ENCODE measurements at regions not wholly inside any gene's neighbourhood (a gene's known extent, or its start where the extent isn't known, plus 50 kb on each side); places are given as distances from the start of the nearest gene placed in this dataset.
"Not testable (repeated sequence)": the region's sequence is repeated elsewhere in the genome, so short reads cannot be mapped to it uniquely, and the experiment has no call there.

DNA sequence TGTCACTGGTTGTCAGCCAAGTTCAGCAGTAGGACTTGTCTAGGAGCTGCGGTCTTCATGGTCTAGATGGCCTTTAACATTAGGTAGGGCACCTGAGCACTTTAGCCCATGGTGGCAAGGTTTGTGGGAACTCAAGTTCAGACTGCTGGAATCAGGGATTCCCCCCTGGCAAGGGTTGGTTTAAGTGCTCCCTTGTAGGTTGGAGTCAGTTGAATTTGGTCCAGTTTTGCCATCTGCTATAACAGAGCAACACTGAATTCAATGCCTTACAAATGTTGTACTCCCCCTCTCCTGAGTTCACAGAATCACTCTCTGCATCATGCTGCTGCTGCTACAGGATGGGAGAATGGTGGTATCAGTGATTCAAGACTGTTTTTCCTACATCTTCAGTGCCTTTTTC, 509.3 kb downstream of the VGLL3 start:
- FAIRE-seq = no peak

DNA sequence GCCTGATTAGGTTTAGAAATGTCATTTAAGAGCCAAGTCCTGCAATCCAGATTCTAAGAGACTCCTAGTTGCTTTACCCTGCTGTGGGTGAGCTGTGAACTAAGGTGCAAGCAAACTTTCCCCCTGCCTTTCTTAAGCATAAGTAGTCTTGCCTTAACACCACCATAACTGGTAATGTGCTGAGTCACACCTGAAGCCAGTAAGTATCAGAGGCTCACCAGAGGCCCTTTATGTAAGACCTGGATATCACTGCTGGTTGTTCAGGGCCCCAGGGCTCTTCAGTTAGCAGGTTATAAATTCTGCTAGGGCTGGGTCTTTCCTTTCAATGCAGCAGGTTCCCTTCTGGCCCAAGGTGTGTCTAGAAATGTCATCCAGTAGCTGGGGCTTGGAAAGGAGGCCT, 509.9 kb downstream of the VGLL3 start:
- FAIRE-seq = no peak

DNA sequence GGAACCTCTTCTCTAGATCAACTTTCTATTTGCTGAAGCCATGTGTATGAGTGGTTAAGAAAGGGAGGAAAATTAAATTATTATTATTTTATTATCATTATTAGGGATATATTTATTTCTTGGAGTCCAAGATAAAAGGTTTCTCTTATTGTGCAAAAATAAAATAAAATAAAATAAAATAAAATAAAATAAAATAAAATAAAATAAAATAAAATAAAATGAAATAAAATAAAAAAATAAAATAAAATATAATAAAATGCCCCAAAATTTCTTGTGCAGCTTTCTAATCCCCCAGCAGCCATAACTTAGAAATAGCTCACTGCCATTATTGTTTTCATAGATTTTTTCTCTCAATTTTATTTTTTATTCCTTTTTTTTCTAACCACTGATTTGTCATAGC, 526.8 kb downstream of the VGLL3 start:
- no peak for FAIRE-seq

DNA sequence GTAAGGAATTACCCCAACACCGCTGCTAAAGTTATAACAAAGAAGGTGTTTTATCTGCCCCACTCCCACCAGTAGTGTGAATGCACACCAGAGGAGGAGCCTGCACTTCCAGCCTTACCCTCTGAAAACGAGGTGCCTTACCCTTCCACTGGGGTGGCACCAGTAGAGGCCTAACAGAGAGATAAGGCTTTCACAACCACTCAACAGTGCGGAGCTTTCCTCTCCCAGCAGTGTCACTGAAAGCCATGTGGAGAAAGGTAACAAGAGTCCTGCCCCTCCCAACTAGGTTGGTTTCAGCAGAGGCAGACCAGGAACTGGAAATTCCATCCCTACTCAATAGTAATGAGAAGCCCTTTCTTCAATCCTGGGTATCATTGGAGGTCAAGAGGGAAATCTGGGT, 539.2 kb downstream of the VGLL3 start:
- no peak for FAIRE-seq

DNA sequence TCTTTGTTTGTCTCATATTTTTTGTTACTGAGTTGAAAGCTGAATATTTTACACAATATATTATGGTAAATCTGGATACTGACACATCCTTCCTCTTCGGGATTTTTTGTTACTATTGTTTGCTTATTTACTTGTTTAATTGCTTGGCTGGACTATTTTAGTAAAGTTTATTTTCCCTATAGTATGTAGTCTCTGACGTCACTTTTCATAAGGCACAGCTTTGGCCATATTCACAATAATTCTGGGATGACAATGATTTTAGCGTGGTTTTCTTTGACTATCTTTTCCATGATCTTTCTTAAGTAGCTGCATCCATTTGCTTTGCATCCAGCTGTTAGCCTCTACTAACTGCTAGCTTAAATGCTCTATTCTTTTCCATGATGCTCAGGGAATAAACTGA, 552.4 kb downstream of the VGLL3 start:
- FAIRE-seq = no peak

DNA sequence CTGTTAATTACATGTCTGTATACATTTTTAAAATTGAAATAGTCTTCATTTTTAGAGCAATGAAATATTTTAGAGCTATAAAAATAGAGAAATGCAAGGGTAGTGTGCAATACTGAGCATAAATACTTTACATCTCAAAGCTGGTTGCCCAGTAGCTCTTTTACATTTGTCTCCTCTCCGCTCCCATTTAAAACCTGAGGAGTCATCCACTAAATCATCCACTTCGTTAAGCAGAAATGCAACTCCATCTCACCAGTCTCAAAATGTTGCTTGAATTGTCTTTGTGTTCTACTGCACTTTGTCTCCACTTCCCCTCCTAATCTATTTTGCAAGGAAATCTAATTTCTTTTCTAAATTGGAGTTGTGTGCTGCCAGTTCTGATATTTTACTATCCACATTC, 563.6 kb downstream of the VGLL3 start:
- FAIRE-seq = no peak

DNA sequence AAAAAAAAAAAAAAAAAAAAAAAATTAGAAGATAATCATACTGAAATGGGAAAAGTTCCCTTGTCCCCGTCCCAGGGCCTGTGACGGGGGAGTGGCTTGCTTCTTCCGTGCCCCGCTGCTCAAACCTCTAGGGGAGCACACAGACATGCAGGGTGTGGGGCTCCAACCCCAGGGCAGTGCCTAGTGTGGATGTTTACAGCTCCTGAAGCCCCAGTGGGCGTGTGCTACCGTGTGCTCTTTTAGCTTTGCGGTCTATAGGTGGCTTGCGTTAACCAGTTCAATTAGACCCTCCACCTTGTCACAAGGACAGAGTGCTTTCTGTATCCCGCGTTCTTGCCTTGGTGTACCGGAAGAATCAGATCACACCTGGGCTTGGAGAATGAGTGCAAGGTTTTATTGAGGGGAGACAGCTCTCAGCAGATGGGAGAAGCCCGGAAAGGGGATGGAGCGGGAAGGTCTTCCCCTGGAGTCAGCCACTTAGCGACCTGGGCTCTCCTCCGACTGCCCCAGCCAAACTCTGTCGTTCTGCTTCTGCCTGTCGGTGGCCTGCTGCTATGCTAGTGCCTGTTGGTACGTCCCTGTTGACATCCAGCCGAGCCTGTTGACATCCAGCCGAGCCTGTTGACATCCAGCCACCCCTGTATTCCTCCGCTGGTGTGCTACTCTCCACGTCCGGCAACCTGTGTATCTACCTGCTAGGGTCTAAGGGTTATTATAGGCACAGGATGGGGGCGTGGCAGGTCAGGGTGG, 569.8 kb downstream of the VGLL3 start:
- FAIRE-seq = no peak

DNA sequence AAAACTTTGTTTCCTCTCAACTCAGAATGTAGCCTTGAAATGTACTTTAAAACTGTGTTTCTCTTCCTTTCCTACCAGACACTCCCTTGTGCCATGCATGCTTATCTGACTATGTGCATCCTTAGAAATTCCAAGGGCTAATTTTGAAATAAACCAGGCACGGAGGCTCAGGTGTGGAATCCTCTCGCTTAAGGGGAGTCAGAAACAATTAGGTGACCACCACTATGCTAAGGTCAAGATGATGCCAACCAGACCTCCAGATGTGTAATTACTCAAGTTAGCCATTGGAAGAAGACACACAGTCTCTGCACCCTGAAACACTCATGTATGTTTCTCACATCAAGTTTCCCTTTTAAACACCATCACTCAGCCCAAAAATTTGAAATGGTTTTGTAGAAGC, 572.1 kb downstream of the VGLL3 start:
- FAIRE-seq = no peak

DNA sequence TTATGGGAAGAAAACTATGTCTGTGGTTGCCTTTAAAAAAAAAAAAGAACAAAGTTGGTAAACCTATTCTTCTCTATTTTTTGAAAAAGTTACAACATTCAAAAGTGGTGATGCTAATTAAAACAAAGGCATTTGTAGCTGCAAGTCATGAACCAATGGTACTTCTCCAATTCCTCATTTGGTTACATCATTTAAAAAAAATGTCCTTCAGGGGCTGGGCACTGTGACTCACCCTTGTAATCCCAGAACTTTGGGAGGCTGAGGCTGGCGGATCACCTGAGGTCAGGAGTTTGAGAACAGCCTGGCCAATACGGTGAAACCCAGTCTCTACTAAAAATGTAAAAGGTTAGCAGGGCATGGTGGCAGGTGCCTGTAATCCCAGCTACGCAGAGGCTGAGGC, 574.6 kb downstream of the VGLL3 start:
- FAIRE-seq = no peak

DNA sequence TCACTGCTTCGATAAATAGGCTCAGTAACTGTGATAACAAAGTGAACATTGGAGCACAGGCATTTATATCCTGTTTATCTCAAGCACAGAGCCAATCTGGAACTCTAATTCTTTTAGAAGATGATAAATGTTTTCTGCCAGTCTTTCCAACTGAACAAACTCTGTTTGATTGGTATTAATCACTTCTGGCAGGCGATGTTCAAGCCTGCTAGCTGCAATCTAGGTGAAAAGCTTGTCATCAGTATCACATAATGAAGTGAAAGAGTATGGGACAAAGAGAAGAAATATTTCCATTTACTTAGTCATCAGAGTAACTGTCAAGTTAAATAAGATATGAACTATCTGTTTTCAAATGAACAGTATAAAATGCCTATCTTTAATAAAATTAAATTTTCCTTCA, 577.3 kb downstream of the VGLL3 start:
- FAIRE-seq = no peak

DNA sequence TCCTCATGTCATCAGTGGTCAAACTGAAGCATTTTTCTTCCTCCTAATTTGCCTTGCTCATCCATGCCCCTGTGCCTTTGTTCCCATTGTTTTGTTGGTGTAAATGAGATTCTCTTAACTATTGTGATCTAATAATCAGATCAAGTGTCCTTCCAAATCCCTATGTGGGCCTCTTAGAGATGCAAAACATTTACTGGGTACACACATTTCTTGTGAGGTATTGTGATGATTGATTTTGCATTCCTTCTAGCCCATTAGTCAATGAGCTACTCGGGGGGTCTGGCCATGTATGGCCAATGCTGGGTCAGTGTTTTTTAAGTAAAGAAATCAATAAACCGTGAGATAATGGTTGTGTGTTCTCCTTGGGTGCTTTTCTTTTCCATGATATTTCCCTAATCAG, 580.4 kb downstream of the VGLL3 start:
- FAIRE-seq = no peak

DNA sequence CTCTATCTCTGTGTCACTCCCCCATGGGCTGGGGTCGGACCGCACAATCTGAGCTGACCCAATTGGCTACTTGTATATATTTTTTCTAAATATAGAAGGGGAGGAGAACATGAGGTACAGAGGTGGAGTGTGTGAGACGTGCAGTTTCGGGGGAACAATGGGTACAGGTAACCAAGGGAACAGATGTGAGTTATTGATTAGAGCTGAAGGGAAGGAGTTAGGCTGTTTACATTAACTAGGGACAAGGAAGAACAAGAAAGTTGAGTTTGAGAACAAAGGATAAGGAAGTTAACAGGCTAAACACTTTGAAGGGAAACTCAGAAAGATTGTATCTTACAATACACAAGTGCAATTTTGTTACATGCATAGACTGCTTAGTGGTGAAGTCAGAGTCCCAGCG, 601.2 kb downstream of the VGLL3 start:
- not testable (repeated sequence) for FAIRE-seq

DNA sequence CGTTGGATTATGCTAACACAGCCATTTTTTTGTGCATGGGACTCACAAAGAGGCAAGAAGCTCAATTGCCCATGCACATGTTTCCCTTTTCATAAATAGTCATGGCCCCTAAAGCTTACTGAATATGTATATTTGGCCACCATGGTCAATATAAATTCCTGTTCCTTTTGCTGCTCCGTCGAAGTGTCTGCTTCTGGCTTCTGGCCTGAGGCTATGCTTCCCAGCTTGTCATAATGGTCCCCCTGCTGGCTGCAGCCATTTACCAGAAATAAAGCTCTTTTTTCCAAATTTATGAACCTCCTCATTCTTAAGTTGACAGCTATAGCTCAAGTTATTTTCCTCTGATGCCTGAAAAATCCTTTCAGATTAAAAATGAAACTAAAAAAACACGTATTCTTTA, 602.1 kb downstream of the VGLL3 start:
- FAIRE-seq = no peak

DNA sequence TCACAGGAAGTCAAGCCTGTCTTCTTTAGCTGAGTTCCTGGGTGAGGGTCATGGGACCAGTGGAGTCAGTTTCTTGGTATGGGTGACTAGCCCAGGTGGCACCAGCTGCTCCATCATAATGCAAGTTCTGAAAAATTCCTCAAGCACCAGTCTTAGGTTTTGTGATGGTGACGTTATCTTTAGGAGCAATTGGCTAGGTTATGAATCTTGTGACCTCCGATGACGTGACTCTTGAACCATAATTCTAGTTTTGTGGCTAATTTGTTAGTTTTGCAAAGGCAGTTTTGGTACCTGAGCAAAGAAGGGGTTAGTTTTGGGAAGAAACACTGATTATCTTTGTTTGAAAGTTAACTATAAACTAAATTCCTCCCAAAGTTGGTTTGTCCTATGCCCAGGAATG, 608.4 kb downstream of the VGLL3 start:
- no peak for FAIRE-seq

DNA sequence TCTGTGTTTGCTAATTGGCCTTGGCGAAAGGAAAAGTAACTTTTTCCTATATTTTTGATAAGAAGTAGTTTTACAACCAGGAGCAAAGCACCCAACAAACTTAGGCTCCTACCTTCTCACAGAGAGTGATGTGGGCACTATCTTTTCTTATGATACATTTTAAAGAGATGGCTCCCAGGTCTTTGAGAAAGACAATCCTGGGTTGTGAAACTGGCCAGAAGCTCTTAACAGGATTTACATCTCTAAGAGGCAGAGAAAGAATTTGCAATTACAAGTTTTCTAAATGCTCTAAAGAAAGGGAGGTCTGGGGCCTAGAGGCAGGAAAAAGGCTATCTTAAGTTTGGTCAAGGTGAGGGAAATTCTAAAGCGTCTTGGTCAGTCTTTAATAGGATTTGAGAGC, 609.7 kb downstream of the VGLL3 start:
- FAIRE-seq = no peak

DNA sequence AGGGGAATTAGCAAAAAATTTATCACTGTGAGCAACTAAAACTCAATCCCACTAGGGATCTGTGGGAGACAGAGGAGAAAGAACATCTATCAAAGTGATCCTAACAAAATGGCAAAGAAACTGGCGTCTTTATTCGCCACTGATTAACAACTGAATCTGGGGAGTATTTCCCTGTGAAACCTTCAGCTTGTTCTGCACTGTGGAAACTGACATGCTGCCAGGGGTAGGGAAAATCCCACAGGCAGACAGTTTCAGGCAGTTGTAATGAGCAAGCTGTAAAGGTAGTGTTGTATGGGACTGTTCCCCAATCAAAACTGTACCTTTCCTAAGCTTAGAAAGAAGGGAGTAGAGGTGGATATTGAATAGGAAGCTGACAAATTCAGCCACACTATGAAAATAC, 611.7 kb downstream of the VGLL3 start:
- FAIRE-seq = no peak

DNA sequence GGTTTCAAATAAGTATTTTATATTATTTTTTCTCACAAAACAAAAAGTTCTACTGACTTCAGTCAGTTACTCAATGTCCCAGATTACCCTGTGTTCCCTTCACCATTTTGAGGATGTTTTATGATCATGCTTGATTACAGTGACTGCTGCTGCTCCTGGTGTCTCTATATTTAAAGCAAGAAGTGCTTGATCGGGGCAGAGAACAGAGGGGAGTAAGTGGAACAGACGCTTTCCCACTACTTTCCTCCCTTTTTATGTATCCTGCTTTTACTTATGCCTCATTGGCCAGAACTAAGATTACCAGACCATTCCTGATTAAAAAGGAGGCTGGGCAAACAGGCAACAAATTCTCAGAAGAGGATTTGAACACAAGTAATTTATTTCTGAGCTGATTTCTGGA, 612.1 kb downstream of the VGLL3 start:
- no peak for FAIRE-seq

DNA sequence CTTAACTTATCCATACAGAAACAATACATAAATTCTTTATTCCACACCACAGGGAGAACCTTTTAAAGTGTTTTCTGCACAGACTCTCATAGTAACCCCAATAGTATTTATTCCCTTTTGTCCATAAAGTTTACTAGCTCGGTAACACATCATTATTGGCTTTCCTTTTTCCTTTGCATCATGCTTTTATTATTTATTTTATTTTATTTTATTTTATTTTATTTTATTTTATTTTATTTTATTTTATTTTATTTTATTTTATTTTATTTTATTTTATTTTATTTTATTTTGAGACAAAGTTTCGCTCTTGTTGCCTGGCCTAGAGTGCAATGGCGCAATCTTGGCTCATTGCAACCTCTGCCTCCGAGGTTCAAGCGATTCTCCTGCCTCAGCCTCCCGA, 655.4 kb downstream of the VGLL3 start:
- not testable (repeated sequence) for FAIRE-seq

DNA sequence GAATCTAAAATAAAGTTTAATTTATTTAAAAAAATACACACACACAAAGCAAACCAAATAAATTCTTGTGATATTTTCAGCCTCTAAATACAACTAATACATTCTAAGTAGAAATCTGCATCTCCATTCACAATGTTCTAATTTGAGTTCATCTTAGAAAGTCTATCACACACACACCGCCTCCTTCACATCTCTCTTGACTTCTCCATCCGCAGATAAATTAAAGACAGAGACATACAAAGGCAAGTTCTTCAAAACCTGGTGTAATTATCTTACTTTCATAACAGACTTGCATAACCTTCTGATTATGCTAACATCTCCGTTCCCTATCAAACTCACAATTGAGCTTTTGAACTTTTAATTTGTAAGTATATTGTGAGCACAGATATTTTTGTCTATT, 657.3 kb downstream of the VGLL3 start:
- FAIRE-seq = no peak

DNA sequence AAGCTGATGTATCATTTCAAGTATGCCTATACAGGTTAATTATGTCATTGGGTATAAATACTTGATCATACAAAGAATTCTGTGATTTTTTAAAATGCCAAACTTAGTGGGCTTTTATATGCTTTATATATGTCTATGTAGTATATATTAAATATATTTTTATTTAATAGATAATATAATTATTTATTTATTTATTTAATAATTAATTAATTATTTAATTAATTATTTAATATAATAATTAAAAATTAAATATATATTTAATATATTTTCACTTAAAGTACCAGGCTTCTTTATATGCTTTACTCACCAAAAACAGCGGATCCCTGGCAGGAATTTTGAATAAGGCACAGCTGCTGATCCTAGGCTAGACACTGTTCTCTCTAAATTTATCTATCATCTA, 687.0 kb downstream of the VGLL3 start:
- peak; percentile 78 for FAIRE-seq

DNA sequence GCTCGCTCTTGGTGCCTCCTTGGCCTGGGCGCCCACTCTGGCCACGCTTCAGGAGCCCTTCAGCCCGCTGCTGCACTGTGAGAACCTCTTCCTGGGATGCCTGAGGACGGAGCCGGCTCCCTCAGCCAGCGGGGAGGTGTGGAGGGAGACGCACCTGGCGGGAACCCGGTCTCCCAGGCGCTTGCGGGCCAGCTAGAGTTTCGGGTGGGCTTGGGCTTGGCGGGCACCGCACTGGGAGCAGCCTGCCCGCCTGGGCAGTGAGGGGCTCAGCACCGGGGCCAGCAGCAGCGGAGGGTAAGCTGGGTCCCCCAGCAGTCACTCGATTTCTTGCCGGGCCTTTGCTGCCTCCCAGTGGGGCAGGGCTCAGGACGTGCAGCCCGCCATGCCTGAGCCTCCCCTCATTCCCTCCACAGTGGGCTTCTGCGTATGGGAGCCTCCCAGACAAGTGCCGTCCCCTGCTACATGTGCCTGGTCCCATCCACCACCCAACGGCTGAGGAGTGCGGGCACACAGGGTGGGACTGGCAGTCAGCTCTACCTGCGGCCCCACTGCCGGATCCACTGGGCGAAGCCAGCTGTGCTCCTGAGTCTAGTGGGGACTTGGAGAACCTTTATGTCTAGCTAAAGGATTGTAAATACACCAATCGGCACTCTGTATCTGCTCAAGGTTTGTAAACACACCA, 708.7 kb downstream of the VGLL3 start:
- no peak for FAIRE-seq

DNA sequence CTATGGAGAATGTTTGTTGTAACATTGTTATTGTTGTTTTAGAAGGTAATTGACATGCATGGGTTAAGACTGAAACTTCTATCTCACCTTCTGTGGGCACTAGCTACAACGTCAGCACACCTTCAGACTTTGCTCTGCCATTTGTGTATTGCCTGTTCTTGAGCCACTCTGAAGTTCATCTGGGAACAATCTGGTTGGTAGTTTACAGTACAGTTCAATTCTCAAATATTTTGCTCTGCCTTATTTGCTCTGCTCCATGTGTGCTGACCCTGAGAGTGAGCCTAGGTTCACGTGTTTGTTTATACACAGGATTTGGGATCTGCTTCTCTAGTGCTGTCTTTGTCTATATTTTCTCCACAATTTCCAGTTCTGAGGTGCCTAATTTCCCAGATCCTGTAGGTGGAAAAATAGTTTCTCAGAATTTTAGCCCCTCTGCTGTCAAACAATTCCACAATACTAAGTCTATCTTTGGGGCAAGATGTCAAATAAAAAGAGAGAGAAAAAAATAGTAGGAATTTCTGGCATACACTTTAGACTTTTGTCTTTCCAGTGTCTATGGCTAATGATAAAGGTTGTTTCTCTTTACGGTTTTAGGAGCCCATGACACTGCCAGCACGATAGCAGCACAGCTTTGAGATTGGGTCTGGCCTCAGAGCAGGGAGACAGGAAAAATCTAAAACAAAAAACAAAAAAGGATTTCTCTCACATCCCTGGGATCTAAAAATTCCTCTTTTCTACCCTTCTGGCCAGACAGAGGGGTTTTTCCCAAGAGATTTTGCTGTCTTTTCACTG, 721.4 kb downstream of the VGLL3 start:
- FAIRE-seq = no peak

DNA sequence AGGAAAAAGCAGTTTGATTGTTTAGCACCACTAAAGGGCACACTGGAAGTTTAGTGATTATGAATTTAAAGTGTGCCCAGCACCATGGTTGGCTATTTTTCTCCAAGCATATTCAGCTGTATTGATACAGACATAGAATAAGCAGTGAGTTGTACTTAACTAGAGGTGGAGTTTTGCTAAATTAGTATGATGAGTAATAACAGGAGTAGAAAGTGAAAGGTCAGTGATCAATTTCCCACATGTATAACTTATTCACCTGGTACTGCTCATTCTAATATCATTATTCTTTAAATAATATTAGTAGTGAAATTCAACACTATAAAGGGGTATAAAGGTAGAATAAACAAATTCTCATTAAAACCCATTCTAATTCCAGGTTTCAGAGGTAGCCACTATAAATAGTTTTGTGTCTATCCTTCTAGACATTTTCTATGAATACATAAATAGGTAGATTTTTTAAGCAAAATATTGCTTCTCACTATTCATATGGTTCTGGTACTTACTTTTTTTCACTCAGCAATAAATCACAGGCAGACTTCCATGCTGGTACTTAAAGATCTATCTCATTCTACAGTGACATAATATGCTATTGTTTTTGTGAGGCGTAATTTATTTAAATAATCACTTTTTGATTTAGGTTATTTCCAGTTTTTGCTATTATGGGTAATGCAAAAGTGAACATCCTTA, 732.9 kb downstream of the VGLL3 start:
- no peak for FAIRE-seq

DNA sequence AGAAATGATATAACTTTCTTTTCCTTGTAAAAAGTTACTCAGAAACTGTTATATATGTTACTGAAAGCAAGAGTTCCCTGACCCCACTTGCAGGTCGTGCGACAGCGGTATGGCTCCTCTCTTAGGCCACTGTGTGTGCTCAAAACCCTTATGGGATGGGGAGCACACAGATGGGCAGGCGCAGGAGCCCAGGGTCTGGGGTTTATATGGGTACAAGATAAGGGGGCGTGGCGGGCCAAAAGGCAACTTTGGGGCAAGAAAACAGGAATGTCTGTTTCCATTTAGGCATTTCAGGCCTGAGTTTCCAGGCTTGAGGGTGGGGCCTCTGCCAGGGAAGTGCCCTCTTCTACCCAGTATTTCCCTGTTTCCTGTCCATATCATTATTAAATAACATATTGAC, 736.5 kb downstream of the VGLL3 start:
- FAIRE-seq = no peak

Data from TTC549 (cell line).